OCI-LY3 (cell line): ENCODE measurements at regions not wholly inside any gene's neighbourhood (a gene's known extent, or its start where the extent isn't known, plus 50 kb on each side); places are given as distances from the start of the nearest gene placed in this dataset.

ENCODE experiments used
- H2AFZ ChIP-seq: fragments of 200-600, 300-600 bp; shearing (Covaris generic); 2 replicates; pipeline ENCODE4 v1.6.0; 2014; ENCODE audit warnings: antibody characterized with exemption, low read depth, low read length
- H3K27ac ChIP-seq: fragments of 200-600, 300-600 bp; sonication (generic); 2 replicates; pipeline ENCODE4 v1.5.1; 2014; ENCODE audit warnings: mild to moderate bottlenecking, low read length, moderate library complexity, mixed read lengths
- H3K27me3 ChIP-seq: fragments of 200-600, 300-600 bp; sonication (generic); 2 replicates; pipeline ENCODE4 v1.6.1; 2014; ENCODE audit warnings: low read depth, low read length, mixed read lengths
- H3K36me3 ChIP-seq: fragments of 200-600, 300-600 bp; sonication (generic); replicated peaks from 2 replicates; pipeline ENCODE3; 2014; ENCODE audit warnings: low read depth, low read length, mixed read lengths
- H3K4me1 ChIP-seq: fragments of 300-600, 200-600 bp; sonication (generic); 2 replicates; pipeline ENCODE4 v1.6.1; 2014; ENCODE audit warnings: low read length, mixed read lengths
- H3K4me2 ChIP-seq: fragments of 200-600, 300-600 bp; sonication (generic); 2 replicates; pipeline ENCODE4 v1.6.1; 2014; ENCODE audit warnings: low read length, mixed read lengths
- H3K4me3 ChIP-seq: fragments of 300-600, 200-600 bp; sonication (generic); 2 replicates; pipeline ENCODE4 v1.5.1; 2014; ENCODE audit warnings: antibody characterized with exemption, mild to moderate bottlenecking, low read length, moderate library complexity
- H3K79me2 ChIP-seq: fragments of 300-600, 200-600 bp; shearing (Covaris generic); 2 replicates; pipeline ENCODE4 v1.6.1; 2014; ENCODE audit warnings: mild to moderate bottlenecking, low read length, mixed read lengths
- H3K9ac ChIP-seq: fragments of 300-600, 200-600 bp; shearing (Covaris generic); 2 replicates; pipeline ENCODE4 v1.6.0; 2014; ENCODE audit warnings: mild to moderate bottlenecking, low read length, moderate library complexity
- H3K9me3 ChIP-seq: fragments of 200-600, 300-600 bp; shearing (Covaris generic); 2 replicates; pipeline ENCODE4 v1.6.1; 2014; ENCODE audit warnings: low read length, mixed read lengths; ENCODE audit not compliant: insufficient read depth
- H4K20me1 ChIP-seq: fragments of 200-600, 300-600 bp; sonication (generic); 2 replicates; pipeline ENCODE4 v1.6.1; 2016; ENCODE audit warnings: low read length, mixed read lengths; ENCODE audit not compliant: insufficient read depth
- EZH2phosphoT487 ChIP-seq: fragments of 200-600 bp; shearing (Covaris generic); IDR thresholded peaks from 2 replicates; pipeline ENCODE4 v1.6.1; 2018; ENCODE audit warnings: antibody characterized with exemption, mixed run types, low read depth
- TF ChIP-seq, protein P1 (sequence below): fragments of 200-600, 300-600 bp; sonication (generic); IDR thresholded peaks from 2 replicates; pipeline ENCODE4 v1.5.1; 2014; ENCODE audit warnings: antibody characterized with exemption, low read length, low read depth

DNA sequence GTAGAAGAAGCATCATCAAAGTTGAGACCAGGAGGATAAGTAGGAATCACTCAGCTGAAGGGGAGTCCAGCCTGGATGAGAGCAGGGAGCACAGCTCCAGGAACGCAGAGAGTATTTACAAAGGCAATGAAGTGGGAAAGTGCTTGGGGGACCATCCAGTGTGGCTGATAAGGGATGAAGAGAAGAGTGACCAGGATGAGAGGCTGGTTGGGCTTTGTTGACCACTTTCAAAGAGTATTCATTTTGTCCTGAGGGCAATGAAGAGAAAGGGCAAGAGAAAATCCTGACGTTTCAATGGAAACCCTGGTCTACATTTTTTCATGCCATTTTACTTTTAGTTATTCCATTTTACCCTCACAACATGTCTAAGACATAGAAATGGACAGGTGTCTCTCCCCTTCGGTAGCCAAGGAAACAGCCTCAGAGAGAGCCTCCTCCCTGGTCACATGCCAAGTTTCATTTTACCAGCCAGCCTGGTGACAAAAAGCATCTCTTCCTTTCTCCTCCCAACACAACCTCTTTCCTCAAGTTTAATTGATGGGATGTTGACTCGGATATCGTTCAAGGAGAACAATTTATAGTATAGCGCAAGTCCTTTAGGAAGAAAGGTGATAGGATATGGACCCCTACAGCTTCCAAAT lies 492.7 kb upstream of the CLINT1 start:
- TF ChIP-seq, protein P1, sequence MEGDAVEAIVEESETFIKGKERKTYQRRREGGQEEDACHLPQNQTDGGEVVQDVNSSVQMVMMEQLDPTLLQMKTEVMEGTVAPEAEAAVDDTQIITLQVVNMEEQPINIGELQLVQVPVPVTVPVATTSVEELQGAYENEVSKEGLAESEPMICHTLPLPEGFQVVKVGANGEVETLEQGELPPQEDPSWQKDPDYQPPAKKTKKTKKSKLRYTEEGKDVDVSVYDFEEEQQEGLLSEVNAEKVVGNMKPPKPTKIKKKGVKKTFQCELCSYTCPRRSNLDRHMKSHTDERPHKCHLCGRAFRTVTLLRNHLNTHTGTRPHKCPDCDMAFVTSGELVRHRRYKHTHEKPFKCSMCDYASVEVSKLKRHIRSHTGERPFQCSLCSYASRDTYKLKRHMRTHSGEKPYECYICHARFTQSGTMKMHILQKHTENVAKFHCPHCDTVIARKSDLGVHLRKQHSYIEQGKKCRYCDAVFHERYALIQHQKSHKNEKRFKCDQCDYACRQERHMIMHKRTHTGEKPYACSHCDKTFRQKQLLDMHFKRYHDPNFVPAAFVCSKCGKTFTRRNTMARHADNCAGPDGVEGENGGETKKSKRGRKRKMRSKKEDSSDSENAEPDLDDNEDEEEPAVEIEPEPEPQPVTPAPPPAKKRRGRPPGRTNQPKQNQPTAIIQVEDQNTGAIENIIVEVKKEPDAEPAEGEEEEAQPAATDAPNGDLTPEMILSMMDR: no peak
- no peak for TF ChIP-seq EZH2phosphoT487
- Histone ChIP-seq H4K20me1 (no peaks in the 10 kb centered on the region), H3K27ac (no peak overlapping the region), H3K9me3 (peaks cover 7% of the 10 kb centered on the region; the same call in 1 of the 2 replicates), H3K79me2 (no peaks in the 10 kb centered on the region), H3K4me3 (no peak overlapping the region), H3K27me3 (no peaks in the 10 kb centered on the region), H2AFZ (no peak overlapping the region), H3K9ac (no peak overlapping the region), H3K36me3 (peaks cover 3% of the 10 kb centered on the region), H3K4me2 (no peak overlapping the region), H3K4me1 (0 out of 2 replicates have a peak, but pooled peaks cover 2% of the 10 kb centered on the region)

DNA sequence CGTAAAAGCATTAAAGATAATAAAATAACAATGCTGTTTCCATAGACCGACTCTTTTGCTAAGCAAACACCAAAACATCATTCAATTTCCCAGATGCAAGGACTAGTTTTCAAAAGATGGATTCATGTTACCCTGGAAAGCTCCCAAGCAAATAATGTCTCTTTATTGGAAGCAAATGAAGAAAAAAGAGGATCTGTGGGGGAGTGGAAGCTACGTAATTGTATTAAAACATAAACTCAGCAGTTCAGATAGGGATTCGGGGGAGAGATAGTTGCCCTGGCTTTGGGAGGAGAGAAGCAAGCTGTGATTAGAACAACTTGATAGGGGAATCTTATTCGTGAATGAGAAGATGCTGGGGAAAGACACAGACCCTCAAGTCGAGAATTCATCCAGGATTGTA lies 491.0 kb upstream of the CLINT1 start:
- Histone ChIP-seq H3K27ac (no peak overlapping the region), H4K20me1 (no peaks in the 10 kb centered on the region), H3K27me3 (no peaks in the 10 kb centered on the region), H3K4me2 (no peak overlapping the region), H3K36me3 (peaks cover 3% of the 10 kb centered on the region), H2AFZ (no peak overlapping the region), H3K79me2 (no peaks in the 10 kb centered on the region), H3K9ac (no peak overlapping the region), H3K4me1 (0 out of 2 replicates have a peak, but pooled peaks cover under 1% of the 10 kb centered on the region), H3K4me3 (no peak overlapping the region), H3K9me3 (peaks cover 7% of the 10 kb centered on the region; the same call in 1 of the 2 replicates)
- TF ChIP-seq, protein P1: no peak
- TF ChIP-seq EZH2phosphoT487: no peak

DNA sequence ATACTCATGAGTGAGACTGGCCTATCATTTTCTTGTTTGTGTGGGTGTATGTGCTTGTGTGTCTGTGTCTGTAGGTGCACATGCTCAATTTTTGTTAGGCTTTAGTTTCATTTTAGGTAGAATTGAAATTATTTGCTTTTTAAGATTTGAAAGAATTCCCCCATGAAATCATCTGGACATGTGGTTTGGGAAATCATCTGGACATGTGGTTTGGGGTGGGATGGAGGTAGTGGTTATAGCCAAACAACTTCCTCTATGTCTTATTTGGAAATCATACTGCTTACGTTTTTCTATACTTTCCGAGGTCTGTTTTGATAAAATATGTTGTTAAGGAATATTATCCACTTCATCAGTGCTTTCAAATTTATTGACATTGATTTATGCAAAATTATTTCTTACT lies 485.4 kb upstream of the CLINT1 start:
- no peak for TF ChIP-seq EZH2phosphoT487
- H3K36me3 ChIP-seq: no peaks in the 10 kb centered on the region
- H3K4me1 ChIP-seq: no peaks in the 10 kb centered on the region
- H3K9me3 ChIP-seq: no peaks in the 10 kb centered on the region
- no peak overlapping the region for H2AFZ ChIP-seq
- no peak overlapping the region for H3K27ac ChIP-seq
- H3K9ac ChIP-seq: no peak overlapping the region
- H3K4me2 ChIP-seq: no peak overlapping the region
- no peak overlapping the region for H3K4me3 ChIP-seq
- no peaks in the 10 kb centered on the region for H4K20me1 ChIP-seq
- no peaks in the 10 kb centered on the region for H3K27me3 ChIP-seq
- H3K79me2 ChIP-seq: no peaks in the 10 kb centered on the region

DNA sequence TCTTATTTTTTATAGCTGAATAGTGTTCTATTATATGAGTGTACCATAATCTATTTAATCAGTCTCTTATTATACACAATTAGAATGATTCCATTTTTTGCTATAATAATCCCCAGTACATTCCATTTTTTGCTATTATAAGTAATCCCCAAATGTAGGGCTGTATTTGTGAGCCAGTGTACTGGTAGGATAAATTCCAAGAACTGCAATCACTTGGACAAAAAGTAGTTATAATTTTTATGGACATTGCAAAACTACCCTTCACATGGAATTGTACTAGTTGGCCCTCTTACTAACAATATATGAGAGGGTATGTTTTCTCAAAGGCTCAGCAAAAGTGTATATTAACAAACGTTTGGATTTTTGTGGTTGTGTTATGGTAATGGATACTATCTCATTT lies 481.7 kb upstream of the CLINT1 start:
- Histone ChIP-seq H3K36me3 (no peaks in the 10 kb centered on the region), H3K27ac (no peak overlapping the region)

More for the DNA sequence above, 481.7 kb upstream of the CLINT1 start:
- Histone ChIP-seq H3K9ac (no peak overlapping the region), H3K4me2 (no peak overlapping the region), H3K79me2 (no peaks in the 10 kb centered on the region), H3K4me1 (no peaks in the 10 kb centered on the region), H3K27me3 (no peaks in the 10 kb centered on the region), H3K9me3 (no peaks in the 10 kb centered on the region), H3K4me3 (no peak overlapping the region), H4K20me1 (no peaks in the 10 kb centered on the region), H2AFZ (no peak overlapping the region)
- no peak for TF ChIP-seq EZH2phosphoT487
- TF ChIP-seq, protein P1: no peak
